Esophagus muscularis mucosa (tissue), 4 donors: ENCODE measurements at regions not wholly inside any gene's neighbourhood (a gene's known extent, or its start where the extent isn't known, plus 50 kb on each side); places are given as distances from the start of the nearest gene placed in this dataset.

Experiments
- DNase-seq: peaks from one replicate; pipeline ENCODE4 v3.0.0-alpha.2; 2017; ENCODE audit errors: extremely low spot score
- H3K27ac ChIP-seq, 4 donors: fragments of 200-600 bp; sonication (generic); replicated peaks in 1 of 4; 1 replicate in 3 of 4; 2 replicates in 1 of 4; pipeline ENCODE4 v1.5.1; 2016 to 2019; ENCODE audit warnings: mild to moderate bottlenecking in 1 of 4
- H3K27me3 ChIP-seq, 4 donors: fragments of 200-600 bp; sonication (generic); one replicate each; pipeline versions ENCODE4 v1.5.1 to v1.6.0; 2016 to 2019
- H3K36me3 ChIP-seq, 4 donors: fragments of 200-600 bp; sonication (generic); one replicate each; pipeline ENCODE4 v1.5.1; 2016 to 2019
- H3K4me1 ChIP-seq, 4 donors: fragments of 200-600 bp; sonication (generic); one replicate each; pipeline ENCODE4 v1.5.1; 2016 to 2019
- H3K4me3 ChIP-seq, 4 donors: fragments of 200-600 bp; sonication (generic); 1 replicate in 2 of 4; 2 replicates in 2 of 4; pipeline ENCODE4 v1.5.1; 2016 to 2019; ENCODE audit warnings: mild to moderate bottlenecking in 4 of 4, moderate library complexity in 1 of 4
- H3K9me3 ChIP-seq, 4 donors: fragments of 200-600 bp; sonication (generic); 1 replicate in 3 of 4; 2 replicates in 1 of 4; pipeline ENCODE4 v1.5.1; 2016 to 2019
- EP300 ChIP-seq: sonication (generic); formaldehyde crosslinking; IDR thresholded peaks from one replicate; pipeline ENCODE4 v1.6.1; 2017; ENCODE audit warnings: antibody characterized with exemption
- POLR2A ChIP-seq: fragments of 450-650 bp; IDR thresholded peaks from one replicate; pipeline ENCODE4 v1.6.1; 2017; ENCODE audit warnings: antibody characterized with exemption, moderate library complexity, mild to moderate bottlenecking, low read depth
- POLR2AphosphoS5 ChIP-seq, 2 donors: sonication (generic); formaldehyde crosslinking; IDR thresholded peaks; one replicate each; pipeline ENCODE4 v1.6.1; 2017; ENCODE audit warnings: antibody characterized with exemption in 2 of 2
- WGBS: methylation state at CpG from one replicate; pipeline ENCODE4 v1.1.5; 2018; 5-methylcytosine and 5-hydroxymethylcytosine counted together
- intact Hi-C: fragments of 100-400 bp; cut with DNase I; formaldehyde crosslinking; loops from one replicate; pipeline ENCODE4 v1.15.1; 2023
- TF ChIP-seq, protein P1 (sequence below), 3 experiments: fragments of 200-600 bp in 2 of 3; fragments of 450-650 bp in 1 of 3; sonication (generic) in 2 of 3; IDR thresholded peaks; one replicate each; pipeline ENCODE4 v1.5.1; 2017 to 2019; ENCODE audit warnings: antibody characterized with exemption in 3 of 3, mild to moderate bottlenecking in 2 of 3, moderate library complexity in 1 of 3

- Histone ChIP-seq H3K4me1 (no peaks in the 10 kb centered on the region), H3K4me3 (no peak overlapping the region), H3K36me3 (no peaks in the 10 kb centered on the region), H3K27me3 (no peaks in the 10 kb centered on the region), H3K9me3 (no peaks in the 10 kb centered on the region), H3K27ac (no peak overlapping the region)
- no peak for DNase-seq
- 61% methylated on average over 4 of the region's 4 CpGs for WGBS
- intact Hi-C loops, result no loop called here
- TF ChIP-seq POLR2AphosphoS5 (IDR thresholded peaks at IDR 0.05) (no peak), EP300 (no peak), POLR2A (no peak)
- TF ChIP-seq, protein P1, sequence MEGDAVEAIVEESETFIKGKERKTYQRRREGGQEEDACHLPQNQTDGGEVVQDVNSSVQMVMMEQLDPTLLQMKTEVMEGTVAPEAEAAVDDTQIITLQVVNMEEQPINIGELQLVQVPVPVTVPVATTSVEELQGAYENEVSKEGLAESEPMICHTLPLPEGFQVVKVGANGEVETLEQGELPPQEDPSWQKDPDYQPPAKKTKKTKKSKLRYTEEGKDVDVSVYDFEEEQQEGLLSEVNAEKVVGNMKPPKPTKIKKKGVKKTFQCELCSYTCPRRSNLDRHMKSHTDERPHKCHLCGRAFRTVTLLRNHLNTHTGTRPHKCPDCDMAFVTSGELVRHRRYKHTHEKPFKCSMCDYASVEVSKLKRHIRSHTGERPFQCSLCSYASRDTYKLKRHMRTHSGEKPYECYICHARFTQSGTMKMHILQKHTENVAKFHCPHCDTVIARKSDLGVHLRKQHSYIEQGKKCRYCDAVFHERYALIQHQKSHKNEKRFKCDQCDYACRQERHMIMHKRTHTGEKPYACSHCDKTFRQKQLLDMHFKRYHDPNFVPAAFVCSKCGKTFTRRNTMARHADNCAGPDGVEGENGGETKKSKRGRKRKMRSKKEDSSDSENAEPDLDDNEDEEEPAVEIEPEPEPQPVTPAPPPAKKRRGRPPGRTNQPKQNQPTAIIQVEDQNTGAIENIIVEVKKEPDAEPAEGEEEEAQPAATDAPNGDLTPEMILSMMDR (IDR thresholded peaks at IDR 0.05), result no peak
These were observed 284.8 kb downstream of the RBM26 start for GRCh38 chr13:79121286-79121685.

DNA sequence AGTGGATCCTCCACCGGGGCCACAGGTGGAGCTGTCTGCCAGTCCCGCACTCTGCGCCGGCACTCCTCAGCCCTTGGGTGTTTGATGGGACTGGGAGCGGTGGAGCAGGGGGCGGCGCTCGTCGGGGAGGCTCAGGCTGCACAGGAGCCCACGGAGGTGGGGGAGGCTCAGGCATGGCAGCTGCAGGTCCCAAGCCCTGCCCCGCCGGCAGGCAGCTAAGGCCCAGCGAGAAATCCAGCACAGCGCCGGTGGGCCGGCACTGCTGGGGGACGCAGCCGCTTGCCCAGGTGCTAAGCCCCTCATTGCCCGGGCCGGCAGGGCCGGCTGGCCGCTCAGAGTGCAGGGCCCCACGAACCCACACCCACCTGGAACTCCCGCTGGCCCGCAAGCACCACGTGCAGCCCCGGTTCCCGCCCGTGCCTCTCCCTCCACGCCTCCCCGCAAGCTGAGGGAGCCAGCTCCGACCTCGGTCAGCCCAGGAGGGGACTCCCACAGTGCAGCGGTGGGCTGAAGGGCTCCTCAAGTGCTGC, 286.4 kb downstream of the RBM26 start:
- H3K4me1 ChIP-seq, result no peaks in the 10 kb centered on the region
- H3K4me3 ChIP-seq, result no peak overlapping the region

GRCh38 chr13:79112016-79112415, 294.0 kb downstream of the RBM26 start:
- intact Hi-C loops, result no loop called here
- Histone ChIP-seq H3K4me1 (no peaks in the 10 kb centered on the region), H3K9me3 (no peaks in the 10 kb centered on the region), H3K27ac (no peak overlapping the region), H3K27me3 (no peaks in the 10 kb centered on the region), H3K36me3 (no peaks in the 10 kb centered on the region), H3K4me3 (no peak overlapping the region)
- no peak for TF ChIP-seq POLR2A
- TF ChIP-seq, protein P1 (IDR thresholded peaks at IDR 0.05), result no peak
- TF ChIP-seq POLR2AphosphoS5 (IDR thresholded peaks at IDR 0.05), result no peak
- no peak for TF ChIP-seq EP300
- no peak for DNase-seq

More for the DNA sequence above, 286.4 kb downstream of the RBM26 start:
- WGBS, result 91% methylated on average over 18 of the region's 34 CpGs
- no peaks in the 10 kb centered on the region for H3K27me3 ChIP-seq
- DNase-seq, result no peak
- intact Hi-C loops, result no loop called here
- H3K9me3 ChIP-seq, result no peaks in the 10 kb centered on the region
- no peak overlapping the region for H3K27ac ChIP-seq
- TF ChIP-seq, protein P1 (IDR thresholded peaks at IDR 0.05), result no peak
- no peak for TF ChIP-seq POLR2AphosphoS5 (IDR thresholded peaks at IDR 0.05)
- no peak for TF ChIP-seq POLR2A
- no peak for TF ChIP-seq EP300
- H3K36me3 ChIP-seq, result no peaks in the 10 kb centered on the region

DNA sequence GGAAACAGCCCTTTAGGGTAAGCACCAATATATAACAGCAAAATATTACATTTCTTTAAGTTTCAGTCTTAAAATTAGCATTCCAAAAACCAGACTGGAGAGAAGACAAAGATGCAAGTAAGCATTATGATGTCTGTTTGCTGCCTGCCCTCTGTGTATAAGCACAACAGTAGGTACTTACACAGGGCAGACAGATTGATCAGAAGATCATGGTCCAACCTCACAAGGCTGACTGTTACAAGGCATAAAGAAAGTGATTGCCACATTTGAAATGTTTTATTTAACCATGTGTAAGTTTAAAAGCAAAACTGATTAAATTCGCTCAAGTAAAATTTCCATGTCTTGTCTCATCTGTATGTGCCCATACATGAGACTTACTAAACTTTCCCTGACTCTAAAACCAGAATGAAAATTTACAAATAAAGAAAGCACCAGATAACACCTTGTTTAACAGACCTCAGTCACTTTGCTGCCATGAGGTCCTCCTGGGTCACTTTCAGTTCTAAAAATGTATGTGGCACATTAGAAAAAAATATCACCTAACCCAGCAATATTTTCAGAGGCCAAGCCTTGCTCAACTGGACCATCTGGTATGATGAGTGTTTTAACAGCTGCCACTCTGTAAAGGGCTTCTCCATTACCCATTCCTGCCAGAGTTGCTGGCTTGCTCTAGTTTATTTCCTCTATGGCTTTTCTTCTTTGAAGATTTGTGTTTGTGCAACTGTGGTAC, 297.0 kb downstream of the RBM26 start:
- no peaks in the 10 kb centered on the region for H3K36me3 ChIP-seq
- TF ChIP-seq POLR2A (no peak), EP300 (no peak)
- TF ChIP-seq, protein P1 (IDR thresholded peaks at IDR 0.05), result no peak
- H3K9me3 ChIP-seq, result no peaks in the 10 kb centered on the region
- no peak overlapping the region for H3K4me3 ChIP-seq
- no peak overlapping the region for H3K27ac ChIP-seq
- H3K27me3 ChIP-seq, result no peaks in the 10 kb centered on the region
- DNase-seq, result no peak
- WGBS, result 96% methylated on average over 1 of the region's 1 CpG
- intact Hi-C loops, result no loop called here
- H3K4me1 ChIP-seq, result no peaks in the 10 kb centered on the region

- no peak overlapping the region for H3K4me3 ChIP-seq
- no peak for DNase-seq
- no peaks in the 10 kb centered on the region for H3K27me3 ChIP-seq
- H3K36me3 ChIP-seq, result no peaks in the 10 kb centered on the region
- no peaks in the 10 kb centered on the region for H3K4me1 ChIP-seq
- intact Hi-C loops, result no loop called here
- H3K27ac ChIP-seq, result no peak overlapping the region
- TF ChIP-seq POLR2AphosphoS5 (IDR thresholded peaks at IDR 0.05), result no peak
- TF ChIP-seq, protein P1 (IDR thresholded peaks at IDR 0.05), result no peak
- TF ChIP-seq EP300, result no peak
- TF ChIP-seq POLR2A, result no peak
- no peaks in the 10 kb centered on the region for H3K9me3 ChIP-seq
- WGBS, result 43% methylated on average over 4 of the region's 4 CpGs
These were observed 307.5 kb downstream of the RBM26 start for GRCh38 chr13:79098596-79098995.
